ENCODE measurements at regions not wholly inside any gene's neighbourhood (a gene's known extent, or its start where the extent isn't known, plus 50 kb on each side); places are given as distances from the start of the nearest gene placed in this dataset.

GRCh38 chr2:238636269-238637073 lies 209.7 kb downstream of the ASB1 start:
- peaks cover 0 to 13% (median 3%) of the 10 kb centered on the region in 10 experiments; a peak in 6 of 20 replicates for H3K4me1 ChIP-seq
- H3K4me2 ChIP-seq, result peak overlapping the region in 6 of 11 experiments; percentile 6 to 30 (median 22); a peak in 4 of 22 replicates
- H4K20me1 ChIP-seq, result no peaks in the 10 kb centered on the region
- H3K36me3 ChIP-seq, result no peaks in the 10 kb centered on the region
- no peak overlapping the region for H3K9ac ChIP-seq
- no peak overlapping the region for H3K4me3 ChIP-seq
- H3K27me3 ChIP-seq, result no peaks in the 10 kb centered on the region
- H3K27ac ChIP-seq, result no peak overlapping the region
- peaks cover 0 to 8% (median 0%) of the 10 kb centered on the region in 11 experiments; a peak in 4 of 22 replicates for H3K9me3 ChIP-seq (replicated peaks in 1 of 11)
- no peak for TF ChIP-seq Cebpa-rat (IDR thresholded peaks at IDR 0.05)

GRCh38 chr2:238638100-238638981 lies 209.5 kb upstream of the TWIST2 start:
- no peak overlapping the region for H3K27ac ChIP-seq
- H3K9me3 ChIP-seq (replicated peaks in 1 of 11), result peaks cover 0 to 8% (median 0%) of the 10 kb centered on the region in 11 experiments; a peak in 4 of 22 replicates
- H3K4me1 ChIP-seq, result peaks cover 0 to 13% (median 7%) of the 10 kb centered on the region in 10 experiments; a peak in 12 of 20 replicates
- H3K27me3 ChIP-seq, result no peaks in the 10 kb centered on the region
- H4K20me1 ChIP-seq, result no peaks in the 10 kb centered on the region
- no peaks in the 10 kb centered on the region for H3K36me3 ChIP-seq
- TF ChIP-seq Cebpa-rat (IDR thresholded peaks at IDR 0.05), result no peak
- no peak overlapping the region for H3K4me3 ChIP-seq
- no peak overlapping the region for H3K9ac ChIP-seq
- H3K4me2 ChIP-seq, result no peak overlapping the region

- no peaks in the 10 kb centered on the region for H3K27me3 ChIP-seq
- TF ChIP-seq Cebpa-rat (IDR thresholded peaks at IDR 0.05), result no peak
- no peak overlapping the region for H3K4me2 ChIP-seq
- peaks cover 4 to 17% (median 12%) of the 10 kb centered on the region in 10 experiments; a peak in 18 of 20 replicates for H3K4me1 ChIP-seq
- H3K9me3 ChIP-seq (replicated peaks in 1 of 11), result peaks cover 0 to 8% (median 0%) of the 10 kb centered on the region in 11 experiments; a peak in 4 of 22 replicates
- no peaks in the 10 kb centered on the region for H4K20me1 ChIP-seq
- no peak overlapping the region for H3K4me3 ChIP-seq
- H3K27ac ChIP-seq, result no peak overlapping the region
- no peaks in the 10 kb centered on the region for H3K36me3 ChIP-seq
- no peak overlapping the region for H3K9ac ChIP-seq
These were observed 208.8 kb upstream of the TWIST2 start for GRCh38 chr2:238638982-238639628.

GRCh38 chr2:238640486-238640885 lies 207.4 kb upstream of the TWIST2 start:
- Histone ChIP-seq H3K36me3 (no peaks in the 10 kb centered on the region), H3K4me1 (peaks cover 16 to 30% (median 21%) of the 10 kb centered on the region in 10 experiments; a peak in 19 of 20 replicates), H3K9ac (no peak overlapping the region), H3K27me3 (no peaks in the 10 kb centered on the region), H4K20me1 (no peaks in the 10 kb centered on the region), H3K9me3 (replicated peaks in 1 of 11) (peaks cover 0 to 5% (median 0%) of the 10 kb centered on the region in 11 experiments; a peak in 4 of 22 replicates), H3K27ac (no peak overlapping the region), H3K4me3 (no peak overlapping the region), H3K4me2 (no peak overlapping the region)
- TF ChIP-seq Cebpa-rat (IDR thresholded peaks at IDR 0.05), result no peak

GRCh38 chr2:238642973-238643372 lies 204.9 kb upstream of the TWIST2 start:
- H3K9me3 ChIP-seq (replicated peaks in 1 of 11), result no peaks in the 10 kb centered on the region
- no peaks in the 10 kb centered on the region for H3K36me3 ChIP-seq
- no peak for TF ChIP-seq Cebpa-rat (IDR thresholded peaks at IDR 0.05)
- H3K4me2 ChIP-seq, result peak overlapping the region in 2 of 11 experiments; percentile 76 to 86; a peak in 4 of 22 replicates
- H3K9ac ChIP-seq, result no peak overlapping the region
- peak overlapping the region in 1 of 11 experiments; percentile 82; a peak in 2 of 22 replicates for H3K27ac ChIP-seq
- no peak overlapping the region for H3K4me3 ChIP-seq
- no peaks in the 10 kb centered on the region for H4K20me1 ChIP-seq
- peaks cover 8 to 38% (median 16%) of the 10 kb centered on the region in 10 experiments; a peak in 18 of 20 replicates for H3K4me1 ChIP-seq
- H3K27me3 ChIP-seq, result no peaks in the 10 kb centered on the region

GRCh38 chr2:238643400-238643907 lies 204.4 kb upstream of the TWIST2 start:
- peak overlapping the region in 4 of 11 experiments; percentile 8 to 86 (median 81); a peak in 7 of 22 replicates for H3K27ac ChIP-seq
- H3K9ac ChIP-seq, result peak overlapping the region in 3 of 11 experiments; percentile 52 to 71 (median 58); a peak in 4 of 22 replicates
- peaks cover 8 to 38% (median 16%) of the 10 kb centered on the region in 10 experiments; a peak in 18 of 20 replicates for H3K4me1 ChIP-seq
- H3K36me3 ChIP-seq, result no peaks in the 10 kb centered on the region
- no peaks in the 10 kb centered on the region for H4K20me1 ChIP-seq
- no peaks in the 10 kb centered on the region for H3K27me3 ChIP-seq
- TF ChIP-seq Cebpa-rat (IDR thresholded peaks at IDR 0.05), result no peak
- H3K4me3 ChIP-seq, result no peak overlapping the region
- no peaks in the 10 kb centered on the region for H3K9me3 ChIP-seq (replicated peaks in 1 of 11)
- H3K4me2 ChIP-seq, result peak overlapping the region in 4 of 11 experiments; percentile 40 to 86 (median 78); a peak in 8 of 22 replicates

GRCh38 chr2:238644095-238645081 lies 203.5 kb upstream of the TWIST2 start:
- Histone ChIP-seq H3K27me3 (no peaks in the 10 kb centered on the region), H3K36me3 (no peaks in the 10 kb centered on the region), H3K4me3 (no peak overlapping the region), H3K9ac (peak overlapping the region in 4 of 11 experiments; percentile 43 to 71 (median 58); a peak in 7 of 22 replicates), H3K4me1 (peaks cover 8 to 38% (median 16%) of the 10 kb centered on the region in 10 experiments; a peak in 18 of 20 replicates), H3K27ac (peak overlapping the region in 5 of 11 experiments; percentile 9 to 86 (median 80); a peak in 9 of 22 replicates), H3K4me2 (peak overlapping the region; percentile 8 to 86 (median 39); a peak in 18 of 22 replicates), H3K9me3 (replicated peaks in 1 of 11) (no peaks in the 10 kb centered on the region), H4K20me1 (no peaks in the 10 kb centered on the region)
- TF ChIP-seq Cebpa-rat (IDR thresholded peaks at IDR 0.05), result no peak

Data from BLaER1 treated with 17β-estradiol and CSF1 and Interleukin-3, amounts not matched to agents 10 nM and 100 nM (cell line).